ENCODE measurements at regions not wholly inside any gene's neighbourhood (a gene's known extent, or its start where the extent isn't known, plus 50 kb on each side); places are given as distances from the start of the nearest gene placed in this dataset.
A peak's percentile ranks its signal among the peaks of the same experiment; 100 is the strongest.

DNA sequence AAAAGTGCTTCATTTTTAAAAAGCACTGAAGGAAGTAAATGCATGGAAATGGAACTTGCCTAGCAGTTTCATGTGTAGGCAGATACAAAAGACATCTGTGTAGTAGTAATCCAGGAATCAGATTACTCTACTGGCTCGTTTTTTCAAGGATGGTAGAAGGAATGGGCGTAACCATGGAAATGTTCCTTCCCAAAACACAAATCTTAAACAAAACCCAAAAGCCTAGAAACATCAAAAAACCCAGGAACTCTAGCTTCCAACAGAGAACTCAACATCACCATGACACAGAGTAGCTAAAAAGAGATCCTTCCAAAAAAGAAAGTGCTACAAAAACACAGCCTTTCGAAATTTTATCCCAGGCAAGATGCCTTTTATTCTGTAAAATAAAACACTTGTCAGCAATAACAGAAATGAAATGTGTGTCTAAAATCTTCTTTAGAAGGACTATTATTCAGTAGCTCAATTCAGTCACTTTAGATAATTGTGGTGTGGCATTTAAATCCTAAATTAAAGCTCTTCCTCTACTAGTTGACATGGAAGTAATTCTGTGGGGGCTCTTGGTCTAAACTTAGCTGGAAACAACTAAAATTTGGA, 81.7 kb downstream of the FAM217A start:
- WGBS (ENCODE audit: extremely low coverage, insufficient coverage, low lambda C conversion rate) = no CpG with 5 or more reads among the region's 3 CpGs
- Histone ChIP-seq H2BK120ac (ENCODE audit: low read depth, low read length) (no peak overlapping the region), H3K79me2 (ENCODE audit: control insufficient read depth, insufficient read depth, low read length) (no peaks in the 10 kb centered on the region), H2AK5ac (ENCODE audit: low read length) (no peak overlapping the region), H4K8ac (ENCODE audit: low read depth, low read length) (no peak overlapping the region), H3K27me3 (ENCODE audit: insufficient read depth, low read length, poor library complexity) (no peaks in the 10 kb centered on the region), H3K18ac (ENCODE audit: low read length) (no peak overlapping the region), H3K27ac (ENCODE audit: low read depth, low read length) (no peak overlapping the region), H2BK15ac (replicated peaks; ENCODE audit: low read depth) (no peak overlapping the region), H4K5ac (ENCODE audit: low read length) (no peak overlapping the region), H3K4ac (ENCODE audit: low read depth, low read length) (no peak overlapping the region), H3K23ac (ENCODE audit: low read length) (no peak overlapping the region), H3K56ac (ENCODE audit: low read length) (no peak overlapping the region), H3K4me2 (ENCODE audit: low read length) (no peak overlapping the region), H2BK5ac (ENCODE audit: low read length) (no peak overlapping the region), H3K4me3 (ENCODE audit: low read length) (no peak overlapping the region), H3K9ac (ENCODE audit: low read length) (no peak overlapping the region), H3K4me1 (ENCODE audit: control insufficient read depth, low read depth, low read length) (no peaks in the 10 kb centered on the region), H3K79me1 (ENCODE audit: low read length) (no peaks in the 10 kb centered on the region), H3K36me3 (ENCODE audit: control insufficient read depth, insufficient read depth, low read length) (no peaks in the 10 kb centered on the region)
- DNase-seq = no peak

DNA sequence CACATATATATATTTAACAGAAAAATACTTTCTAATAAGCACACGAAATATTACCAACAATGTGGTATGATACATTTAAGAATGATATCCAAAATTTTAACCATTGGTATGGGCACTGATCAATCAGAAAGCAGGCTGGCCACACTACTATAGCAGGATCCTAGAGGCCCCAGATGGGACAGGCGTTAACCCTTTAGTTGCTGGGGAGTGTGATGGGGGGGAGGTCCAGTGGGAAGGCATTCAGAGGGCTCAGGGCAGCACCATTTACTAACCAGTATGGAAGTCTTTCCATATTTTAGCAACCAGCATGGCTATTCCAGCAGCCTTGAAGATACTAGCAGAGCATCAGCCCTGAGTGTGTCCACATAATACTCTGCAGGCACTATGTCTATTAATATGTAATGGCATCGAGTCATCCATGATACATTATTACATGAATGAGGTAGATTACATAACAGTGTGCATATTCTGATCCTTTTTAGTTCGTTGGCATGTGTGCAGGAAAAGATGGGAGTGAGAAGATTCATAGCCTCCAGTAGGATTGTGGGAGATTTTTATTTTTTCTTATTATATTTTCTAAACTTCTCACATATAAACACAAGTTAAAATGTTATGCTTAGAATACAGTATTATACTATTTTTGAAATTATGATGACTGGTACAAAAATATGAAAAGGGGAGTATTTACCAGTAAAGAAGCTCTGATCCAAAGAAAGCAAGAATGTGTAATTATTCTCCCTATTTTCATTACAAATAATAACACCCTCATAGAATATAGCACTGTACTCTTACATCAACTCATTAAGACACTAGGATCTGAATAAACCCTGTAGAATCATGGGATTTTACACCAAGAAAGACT, 78.9 kb downstream of the FAM217A start:
- Histone ChIP-seq H2BK120ac (ENCODE audit: low read depth, low read length) (no peak overlapping the region), H4K8ac (ENCODE audit: low read depth, low read length) (no peak overlapping the region)
- no CpG with 5 or more reads among the region's 4 CpGs for WGBS (ENCODE audit: extremely low coverage, insufficient coverage, low lambda C conversion rate)

DNA sequence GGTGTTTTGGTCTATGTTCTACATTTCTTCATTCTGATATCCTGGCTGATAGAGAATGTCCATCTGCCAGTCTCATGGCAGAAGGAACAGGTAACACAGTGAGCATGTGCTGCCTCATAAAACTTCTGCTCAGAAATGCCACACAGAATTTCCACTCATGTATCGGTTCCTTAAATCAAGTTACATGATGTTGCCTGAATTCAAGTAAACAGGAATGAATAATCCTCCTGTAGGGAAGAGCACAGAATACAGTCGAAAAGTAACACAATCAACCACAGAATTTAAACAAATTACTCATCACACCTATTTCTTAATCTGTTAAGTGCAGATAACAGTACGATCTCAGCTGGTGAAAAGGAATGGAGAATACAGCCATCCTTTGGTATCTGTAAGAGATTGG, 74.7 kb downstream of the FAM217A start:
- no peaks in the 10 kb centered on the region for H3K27me3 ChIP-seq (ENCODE audit: insufficient read depth, low read length, poor library complexity)
- no peak overlapping the region for H4K8ac ChIP-seq (ENCODE audit: low read depth, low read length)
- H3K4ac ChIP-seq (ENCODE audit: low read depth, low read length) = no peak overlapping the region
- H2AK5ac ChIP-seq (ENCODE audit: low read length) = no peak overlapping the region
- no peak overlapping the region for H2BK15ac ChIP-seq (replicated peaks; ENCODE audit: low read depth)
- H2BK120ac ChIP-seq (ENCODE audit: low read depth, low read length) = no peak overlapping the region
- H3K79me1 ChIP-seq (ENCODE audit: low read length) = peaks cover 4% of the 10 kb centered on the region
- DNase-seq = peak; percentile 49
- H3K23ac ChIP-seq (ENCODE audit: low read length) = no peak overlapping the region
- no peak overlapping the region for H3K56ac ChIP-seq (ENCODE audit: low read length)
- no CpG with 5 or more reads among the region's 3 CpGs for WGBS (ENCODE audit: extremely low coverage, insufficient coverage, low lambda C conversion rate)
- no peaks in the 10 kb centered on the region for H3K36me3 ChIP-seq (ENCODE audit: control insufficient read depth, insufficient read depth, low read length)
- H3K4me1 ChIP-seq (ENCODE audit: control insufficient read depth, low read depth, low read length) = no peaks in the 10 kb centered on the region
- H3K79me2 ChIP-seq (ENCODE audit: control insufficient read depth, insufficient read depth, low read length) = no peaks in the 10 kb centered on the region
- no peak overlapping the region for H3K27ac ChIP-seq (ENCODE audit: low read depth, low read length)
- no peak overlapping the region for H3K4me2 ChIP-seq (ENCODE audit: low read length)
- H3K4me3 ChIP-seq (ENCODE audit: low read length) = no peak overlapping the region
- H3K9ac ChIP-seq (ENCODE audit: low read length) = no peak overlapping the region
- H3K18ac ChIP-seq (ENCODE audit: low read length) = no peak overlapping the region
- H4K5ac ChIP-seq (ENCODE audit: low read length) = no peak overlapping the region
- H2BK5ac ChIP-seq (ENCODE audit: low read length) = no peak overlapping the region

More for the DNA sequence above, 78.9 kb downstream of the FAM217A start:
- H3K4me3 ChIP-seq (ENCODE audit: low read length) = no peak overlapping the region
- no peak overlapping the region for H2BK15ac ChIP-seq (replicated peaks; ENCODE audit: low read depth)
- H4K5ac ChIP-seq (ENCODE audit: low read length) = no peak overlapping the region
- no peak overlapping the region for H3K23ac ChIP-seq (ENCODE audit: low read length)
- H3K27ac ChIP-seq (ENCODE audit: low read depth, low read length) = no peak overlapping the region
- H3K4me2 ChIP-seq (ENCODE audit: low read length) = no peak overlapping the region
- no peak overlapping the region for H3K56ac ChIP-seq (ENCODE audit: low read length)
- peaks cover 4% of the 10 kb centered on the region for H3K79me1 ChIP-seq (ENCODE audit: low read length)
- H2AK5ac ChIP-seq (ENCODE audit: low read length) = no peak overlapping the region
- H3K9ac ChIP-seq (ENCODE audit: low read length) = no peak overlapping the region
- H3K4ac ChIP-seq (ENCODE audit: low read depth, low read length) = no peak overlapping the region
- H3K18ac ChIP-seq (ENCODE audit: low read length) = no peak overlapping the region
- no peaks in the 10 kb centered on the region for H3K36me3 ChIP-seq (ENCODE audit: control insufficient read depth, insufficient read depth, low read length)
- no peaks in the 10 kb centered on the region for H3K79me2 ChIP-seq (ENCODE audit: control insufficient read depth, insufficient read depth, low read length)
- H3K4me1 ChIP-seq (ENCODE audit: control insufficient read depth, low read depth, low read length) = no peaks in the 10 kb centered on the region
- no peak overlapping the region for H2BK5ac ChIP-seq (ENCODE audit: low read length)
- DNase-seq = no peak
- no peaks in the 10 kb centered on the region for H3K27me3 ChIP-seq (ENCODE audit: insufficient read depth, low read length, poor library complexity)

DNA sequence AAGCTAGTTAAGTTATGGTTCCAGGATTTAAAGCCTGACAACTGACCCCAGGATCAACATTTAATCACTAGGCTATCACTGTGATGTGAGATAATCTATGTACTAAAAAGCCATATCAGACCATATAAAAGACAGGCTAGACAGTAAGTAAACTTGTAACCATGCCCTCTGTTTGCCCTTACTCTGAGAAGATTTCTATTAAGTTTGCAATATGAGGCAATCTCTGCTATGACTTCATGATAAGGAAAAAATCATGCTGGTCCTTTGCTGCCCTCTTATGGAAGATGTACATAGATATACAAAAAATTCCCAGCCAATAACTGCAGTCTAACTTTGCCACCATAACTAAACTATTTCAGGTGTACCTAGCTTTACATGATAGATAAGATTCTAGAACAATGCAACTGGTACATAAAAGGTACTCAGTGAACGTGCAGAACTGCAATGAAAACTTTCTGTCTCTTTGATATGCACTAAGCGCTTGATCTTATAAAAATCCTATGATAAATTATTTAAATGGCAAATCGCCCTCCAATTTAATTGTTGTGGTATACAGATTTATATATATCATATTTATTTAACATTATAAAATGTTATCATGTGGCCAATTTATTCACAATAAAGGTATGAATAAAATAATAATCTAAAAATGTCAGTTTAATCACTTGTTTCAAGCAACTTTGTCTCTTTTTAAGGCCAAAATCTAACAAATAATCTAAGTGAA, 70.5 kb downstream of the FAM217A start:
- no CpG with 5 or more reads among the region's 3 CpGs for WGBS (ENCODE audit: extremely low coverage, insufficient coverage, low lambda C conversion rate)
- Histone ChIP-seq H3K27ac (ENCODE audit: low read depth, low read length) (no peak overlapping the region), H3K56ac (ENCODE audit: low read length) (no peak overlapping the region), H4K5ac (ENCODE audit: low read length) (no peak overlapping the region), H3K4me1 (ENCODE audit: control insufficient read depth, low read depth, low read length) (peaks cover 3% of the 10 kb centered on the region), H3K4me3 (ENCODE audit: low read length) (no peak overlapping the region), H2BK120ac (ENCODE audit: low read depth, low read length) (no peak overlapping the region), H3K27me3 (ENCODE audit: insufficient read depth, low read length, poor library complexity) (no peaks in the 10 kb centered on the region), H2AK5ac (ENCODE audit: low read length) (no peak overlapping the region), H3K79me2 (ENCODE audit: control insufficient read depth, insufficient read depth, low read length) (peaks cover 10% of the 10 kb centered on the region), H2BK5ac (ENCODE audit: low read length) (no peak overlapping the region), H3K4ac (ENCODE audit: low read depth, low read length) (no peak overlapping the region), H3K23ac (ENCODE audit: low read length) (no peak overlapping the region), H2BK15ac (replicated peaks; ENCODE audit: low read depth) (no peak overlapping the region), H3K36me3 (ENCODE audit: control insufficient read depth, insufficient read depth, low read length) (no peaks in the 10 kb centered on the region), H3K79me1 (ENCODE audit: low read length) (peaks cover 10% of the 10 kb centered on the region), H3K9ac (ENCODE audit: low read length) (no peak overlapping the region), H3K18ac (ENCODE audit: low read length) (no peak overlapping the region), H3K4me2 (ENCODE audit: low read length) (no peak overlapping the region), H4K8ac (ENCODE audit: low read depth, low read length) (no peak overlapping the region)
- DNase-seq = peak; percentile 48

DNA sequence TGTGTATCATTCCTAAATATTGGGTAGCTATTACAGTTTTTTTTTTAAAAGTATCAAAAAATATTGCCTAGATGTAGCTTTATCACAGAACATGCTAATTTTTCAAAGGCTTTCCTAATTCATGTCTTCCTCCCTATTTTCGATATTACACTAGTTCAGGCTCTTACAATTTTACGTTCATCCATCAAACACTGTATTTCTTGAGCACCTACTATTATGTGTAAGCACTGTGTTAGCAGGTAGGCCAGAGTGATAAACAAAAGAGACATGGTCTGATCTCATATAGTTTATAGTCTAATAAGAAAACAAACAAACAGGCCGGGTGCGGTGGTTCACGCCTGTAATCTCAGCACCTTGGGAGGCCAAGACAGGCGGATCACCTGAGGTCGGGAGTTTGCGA, 69.5 kb downstream of the FAM217A start:
- Histone ChIP-seq H2BK120ac (ENCODE audit: low read depth, low read length) (no peak overlapping the region), H3K36me3 (ENCODE audit: control insufficient read depth, insufficient read depth, low read length) (no peaks in the 10 kb centered on the region), H4K8ac (ENCODE audit: low read depth, low read length) (no peak overlapping the region), H3K4me3 (ENCODE audit: low read length) (no peak overlapping the region), H3K18ac (ENCODE audit: low read length) (no peak overlapping the region), H3K4me2 (ENCODE audit: low read length) (no peak overlapping the region), H3K4ac (ENCODE audit: low read depth, low read length) (no peak overlapping the region), H3K79me1 (ENCODE audit: low read length) (peaks cover 7% of the 10 kb centered on the region), H3K4me1 (ENCODE audit: control insufficient read depth, low read depth, low read length) (peaks cover 3% of the 10 kb centered on the region), H4K5ac (ENCODE audit: low read length) (no peak overlapping the region), H3K56ac (ENCODE audit: low read length) (no peak overlapping the region), H3K9ac (ENCODE audit: low read length) (no peak overlapping the region), H2BK5ac (ENCODE audit: low read length) (no peak overlapping the region), H3K27me3 (ENCODE audit: insufficient read depth, low read length, poor library complexity) (no peaks in the 10 kb centered on the region), H3K27ac (ENCODE audit: low read depth, low read length) (no peak overlapping the region), H3K23ac (ENCODE audit: low read length) (no peak overlapping the region), H3K79me2 (ENCODE audit: control insufficient read depth, insufficient read depth, low read length) (peaks cover 12% of the 10 kb centered on the region), H2BK15ac (replicated peaks; ENCODE audit: low read depth) (no peak overlapping the region), H2AK5ac (ENCODE audit: low read length) (no peak overlapping the region)
- DNase-seq = no peak
- no CpG with 5 or more reads among the region's 8 CpGs for WGBS (ENCODE audit: extremely low coverage, insufficient coverage, low lambda C conversion rate)
